ENCODE measurements at regions not wholly inside any gene's neighbourhood (a gene's known extent, or its start where the extent isn't known, plus 50 kb on each side); places are given as distances from the start of the nearest gene placed in this dataset.

GRCh38 chr18:38237796-38238195 is 672.2 kb upstream of the CELF4 start:
- H3K14ac ChIP-seq (ENCODE audit: low read length in 2 of 2): no peak overlapping the region
- H3K4me1 ChIP-seq (ENCODE audit: control insufficient read depth, insufficient read depth, low read depth, low read length): no peaks in the 10 kb centered on the region
- no peaks in the 10 kb centered on the region for H3K79me1 ChIP-seq (replicated peaks; ENCODE audit: low read length, poor library complexity, severe bottlenecking)
- H2AK5ac ChIP-seq (ENCODE audit: low read length, severe bottlenecking): no peak overlapping the region
- no peak overlapping the region for H3K9ac ChIP-seq (ENCODE audit: low read length)
- no peak overlapping the region for H3K18ac ChIP-seq (ENCODE audit: low read depth in 1 of 2, low read length in 2 of 2)
- no peak overlapping the region for H3K23ac ChIP-seq (ENCODE audit: low read length in 2 of 2)
- no peak overlapping the region for H3K4me3 ChIP-seq (ENCODE audit: insufficient read depth in 1 of 2, low read depth in 1 of 2, low read length in 2 of 2)
- no peak overlapping the region for H2BK15ac ChIP-seq (ENCODE audit: low read depth, poor library complexity, severe bottlenecking)
- H2AFZ ChIP-seq (ENCODE audit: low read depth, low read length): no peak overlapping the region
- no peak overlapping the region for H3K4ac ChIP-seq (ENCODE audit: low read depth in 1 of 2, low read length in 2 of 2)
- H4K91ac ChIP-seq (ENCODE audit: low read length): no peak overlapping the region
- H3K9me3 ChIP-seq (ENCODE audit: control insufficient read depth, low read length): no peaks in the 10 kb centered on the region
- H3K27ac ChIP-seq (ENCODE audit: low read length, poor library complexity, severe bottlenecking): no peak overlapping the region
- H2BK120ac ChIP-seq (ENCODE audit: low read depth, low read length): no peak overlapping the region
- H2BK5ac ChIP-seq (ENCODE audit: low read depth, low read length, poor library complexity, severe bottlenecking): no peak overlapping the region
- H3K27me3 ChIP-seq (ENCODE audit: control insufficient read depth in 1 of 2, insufficient read depth in 1 of 2, low read length in 2 of 2): no peaks in the 10 kb centered on the region
- DNase-seq: no peak
- no peak overlapping the region for H2BK12ac ChIP-seq (ENCODE audit: low read length in 2 of 2)
- H3K4me2 ChIP-seq (ENCODE audit: low read length, poor library complexity, severe bottlenecking): no peak overlapping the region
- H4K8ac ChIP-seq (ENCODE audit: low read length): no peak overlapping the region
- H3K36me3 ChIP-seq (ENCODE audit: control insufficient read depth in 1 of 2, insufficient read depth in 2 of 2, low read depth in 1 of 2, low read length in 2 of 2): no peaks in the 10 kb centered on the region
- WGBS: no CpG with 5 or more reads among the region's 1 CpG

- no peak overlapping the region for H2BK15ac ChIP-seq (ENCODE audit: low read depth, poor library complexity, severe bottlenecking)
- no peak overlapping the region for H2BK12ac ChIP-seq (ENCODE audit: low read length in 2 of 2)
- WGBS: 92% methylated on average over 7 of the region's 7 CpGs
- no peak overlapping the region for H2AK5ac ChIP-seq (ENCODE audit: low read length, severe bottlenecking)
- H2BK5ac ChIP-seq (ENCODE audit: low read depth, low read length, poor library complexity, severe bottlenecking): no peak overlapping the region
- peaks cover 3% of the 10 kb centered on the region for H3K9me3 ChIP-seq (ENCODE audit: control insufficient read depth, low read length)
- no peaks in the 10 kb centered on the region for H3K79me1 ChIP-seq (replicated peaks; ENCODE audit: low read length, poor library complexity, severe bottlenecking)
- H3K27ac ChIP-seq (ENCODE audit: low read length, poor library complexity, severe bottlenecking): no peak overlapping the region
- no peak overlapping the region for H3K4me3 ChIP-seq (ENCODE audit: insufficient read depth in 1 of 2, low read depth in 1 of 2, low read length in 2 of 2)
- H3K9ac ChIP-seq (ENCODE audit: low read length): no peak overlapping the region
- no peak overlapping the region for H3K23ac ChIP-seq (ENCODE audit: low read length in 2 of 2)
- no peak overlapping the region for H2BK120ac ChIP-seq (ENCODE audit: low read depth, low read length)
- H3K36me3 ChIP-seq (ENCODE audit: control insufficient read depth in 1 of 2, insufficient read depth in 2 of 2, low read depth in 1 of 2, low read length in 2 of 2): no peaks in the 10 kb centered on the region
- H3K4ac ChIP-seq (ENCODE audit: low read depth in 1 of 2, low read length in 2 of 2): no peak overlapping the region
- no peaks in the 10 kb centered on the region for H3K27me3 ChIP-seq (ENCODE audit: control insufficient read depth in 1 of 2, insufficient read depth in 1 of 2, low read length in 2 of 2)
- H3K4me1 ChIP-seq (ENCODE audit: control insufficient read depth, insufficient read depth, low read depth, low read length): no peaks in the 10 kb centered on the region
- no peak overlapping the region for H3K14ac ChIP-seq (ENCODE audit: low read length in 2 of 2)
- no peak for DNase-seq
- H3K18ac ChIP-seq (ENCODE audit: low read depth in 1 of 2, low read length in 2 of 2): no peak overlapping the region
- no peak overlapping the region for H2AFZ ChIP-seq (ENCODE audit: low read depth, low read length)
- H4K8ac ChIP-seq (ENCODE audit: low read length): no peak overlapping the region
- H3K4me2 ChIP-seq (ENCODE audit: low read length, poor library complexity, severe bottlenecking): no peak overlapping the region
- H4K91ac ChIP-seq (ENCODE audit: low read length): no peak overlapping the region
These were observed 656.0 kb upstream of the CELF4 start for GRCh38 chr18:38221476-38222100.

- Histone ChIP-seq H2AFZ (ENCODE audit: low read depth, low read length) (no peak overlapping the region), H4K8ac (ENCODE audit: low read length) (no peak overlapping the region), H3K18ac (ENCODE audit: low read depth in 1 of 2, low read length in 2 of 2) (no peak overlapping the region), H3K14ac (ENCODE audit: low read length in 2 of 2) (no peak overlapping the region), H3K23ac (ENCODE audit: low read length in 2 of 2) (no peak overlapping the region), H2BK15ac (ENCODE audit: low read depth, poor library complexity, severe bottlenecking) (no peak overlapping the region), H3K9me3 (ENCODE audit: control insufficient read depth, low read length) (no peaks in the 10 kb centered on the region), H4K91ac (ENCODE audit: low read length) (no peak overlapping the region), H3K27me3 (ENCODE audit: control insufficient read depth in 1 of 2, insufficient read depth in 1 of 2, low read length in 2 of 2) (no peaks in the 10 kb centered on the region), H3K4me3 (ENCODE audit: insufficient read depth in 1 of 2, low read depth in 1 of 2, low read length in 2 of 2) (no peak overlapping the region), H3K36me3 (ENCODE audit: control insufficient read depth in 1 of 2, insufficient read depth in 2 of 2, low read depth in 1 of 2, low read length in 2 of 2) (no peaks in the 10 kb centered on the region), H2BK120ac (ENCODE audit: low read depth, low read length) (no peak overlapping the region), H2BK12ac (ENCODE audit: low read length in 2 of 2) (no peak overlapping the region), H3K79me1 (replicated peaks; ENCODE audit: low read length, poor library complexity, severe bottlenecking) (no peaks in the 10 kb centered on the region), H3K27ac (ENCODE audit: low read length, poor library complexity, severe bottlenecking) (no peak overlapping the region), H2AK5ac (ENCODE audit: low read length, severe bottlenecking) (no peak overlapping the region), H3K9ac (ENCODE audit: low read length) (no peak overlapping the region), H2BK5ac (ENCODE audit: low read depth, low read length, poor library complexity, severe bottlenecking) (no peak overlapping the region), H3K4ac (ENCODE audit: low read depth in 1 of 2, low read length in 2 of 2) (no peak overlapping the region), H3K4me2 (ENCODE audit: low read length, poor library complexity, severe bottlenecking) (no peak overlapping the region), H3K4me1 (ENCODE audit: control insufficient read depth, insufficient read depth, low read depth, low read length) (no peaks in the 10 kb centered on the region)
- no peak for DNase-seq
- WGBS: 56% methylated on average over 1 of the region's 1 CpG
These were observed 633.4 kb upstream of the CELF4 start for GRCh38 chr18:38198956-38199355.

GRCh38 chr18:38198526-38198925 is 632.9 kb upstream of the CELF4 start:
- WGBS: no CpG with 5 or more reads among the region's 1 CpG
- H3K14ac ChIP-seq (ENCODE audit: low read length in 2 of 2): no peak overlapping the region
- H3K27me3 ChIP-seq (ENCODE audit: control insufficient read depth in 1 of 2, insufficient read depth in 1 of 2, low read length in 2 of 2): no peaks in the 10 kb centered on the region
- no peak overlapping the region for H3K23ac ChIP-seq (ENCODE audit: low read length in 2 of 2)
- H3K9me3 ChIP-seq (ENCODE audit: control insufficient read depth, low read length): no peaks in the 10 kb centered on the region
- no peak for DNase-seq
- H4K8ac ChIP-seq (ENCODE audit: low read length): no peak overlapping the region
- H3K18ac ChIP-seq (ENCODE audit: low read depth in 1 of 2, low read length in 2 of 2): no peak overlapping the region
- H2BK5ac ChIP-seq (ENCODE audit: low read depth, low read length, poor library complexity, severe bottlenecking): no peak overlapping the region
- no peak overlapping the region for H2BK15ac ChIP-seq (ENCODE audit: low read depth, poor library complexity, severe bottlenecking)
- no peak overlapping the region for H2AFZ ChIP-seq (ENCODE audit: low read depth, low read length)
- H3K4me3 ChIP-seq (ENCODE audit: insufficient read depth in 1 of 2, low read depth in 1 of 2, low read length in 2 of 2): no peak overlapping the region
- no peak overlapping the region for H2BK12ac ChIP-seq (ENCODE audit: low read length in 2 of 2)
- no peak overlapping the region for H3K4ac ChIP-seq (ENCODE audit: low read depth in 1 of 2, low read length in 2 of 2)
- no peaks in the 10 kb centered on the region for H3K36me3 ChIP-seq (ENCODE audit: control insufficient read depth in 1 of 2, insufficient read depth in 2 of 2, low read depth in 1 of 2, low read length in 2 of 2)
- H3K4me2 ChIP-seq (ENCODE audit: low read length, poor library complexity, severe bottlenecking): no peak overlapping the region
- H3K4me1 ChIP-seq (ENCODE audit: control insufficient read depth, insufficient read depth, low read depth, low read length): no peaks in the 10 kb centered on the region
- no peak overlapping the region for H3K9ac ChIP-seq (ENCODE audit: low read length)
- H2BK120ac ChIP-seq (ENCODE audit: low read depth, low read length): no peak overlapping the region
- H4K91ac ChIP-seq (ENCODE audit: low read length): no peak overlapping the region
- H3K79me1 ChIP-seq (replicated peaks; ENCODE audit: low read length, poor library complexity, severe bottlenecking): no peaks in the 10 kb centered on the region
- no peak overlapping the region for H3K27ac ChIP-seq (ENCODE audit: low read length, poor library complexity, severe bottlenecking)
- no peak overlapping the region for H2AK5ac ChIP-seq (ENCODE audit: low read length, severe bottlenecking)
